IMR-90 (cell line): ENCODE measurements at regions not wholly inside any gene's neighbourhood (a gene's known extent, or its start where the extent isn't known, plus 50 kb on each side); places are given as distances from the start of the nearest gene placed in this dataset.

ENCODE experiments used
- ATAC-seq: fragments of 200-7000 bp; cut with Tn5 transposase; 2 replicates; pipeline ENCODE4 v1.9.1; 2020; ENCODE audit warnings: low read depth, mild to moderate bottlenecking, moderate library complexity
- BruUV-seq: library from RNA; stranded (reverse); fragments of 400-500 nt; replicated peaks from 2 replicates; lab custom pipeline; 2021; lab: Mats Ljungman, UMichigan
- CTCF ChIA-PET: fragments of 300-600 bp; formaldehyde crosslinking; extraction: SDS; loops from one replicate; lab custom pipeline; 2021; ENCODE audit warnings: antibody characterized with exemption; lab: Yijun Ruan, JAX
- POLR2A ChIA-PET: fragments of 300-600 bp; sonication (Branson Sonifier 250); formaldehyde crosslinking; loops from one replicate; lab custom pipeline; 2022; ENCODE audit warnings: antibody characterized with exemption; ENCODE audit not compliant: unreplicated experiment; lab: Charles Lee
- DNase-seq: peaks from one replicate; pipeline ENCODE4 v3.0.0; 2013
- H2AFZ ChIP-seq: replicated peaks from 2 replicates; pipeline ENCODE3; 2013; ENCODE audit warnings: low read length, mild to moderate bottlenecking; ENCODE audit not compliant: poor library complexity
- H2AK5ac ChIP-seq: 2 replicates; pipeline ENCODE4 v1.6.1; 2013; ENCODE audit warnings: low read depth, low read length, inconsistent platforms
- H2AK9ac ChIP-seq: replicated peaks from 2 replicates; pipeline ENCODE3; 2013; ENCODE audit warnings: mild to moderate bottlenecking, low read depth, low read length, moderate library complexity; ENCODE audit not compliant: poor library complexity
- H2BK120ac ChIP-seq: 2 replicates; pipeline ENCODE4 v1.6.1; 2013; ENCODE audit warnings: low read depth, low read length, inconsistent platforms
- H2BK15ac ChIP-seq: 3 replicates; pipeline ENCODE4 v1.6.1; 2013; ENCODE audit warnings: low read depth, low read length, inconsistent platforms
- H2BK20ac ChIP-seq: 2 replicates; pipeline ENCODE4 v1.6.1; 2013; ENCODE audit warnings: low read depth, mild to moderate bottlenecking, inconsistent platforms, low read length, moderate library complexity
- H2BK5ac ChIP-seq: 2 replicates; pipeline ENCODE4 v1.6.1; 2013; ENCODE audit warnings: mild to moderate bottlenecking, low read depth, low read length, inconsistent platforms; ENCODE audit not compliant: poor library complexity, severe bottlenecking
- H3K14ac ChIP-seq: replicated peaks from 2 replicates; pipeline ENCODE4 v1.6.1; 2013; ENCODE audit warnings: low read depth, low read length, inconsistent platforms
- H3K18ac ChIP-seq: 2 replicates; pipeline ENCODE4 v1.6.1; 2013; ENCODE audit warnings: low read depth, low read length, control low read depth
- H3K23ac ChIP-seq: 2 replicates; pipeline ENCODE4 v1.6.1; 2013; ENCODE audit warnings: low read depth, low read length, inconsistent platforms
- H3K27ac ChIP-seq: 2 replicates; pipeline ENCODE4 v1.5.1; 2013; ENCODE audit warnings: mild to moderate bottlenecking, control low read depth, low read length; ENCODE audit not compliant: insufficient read depth
- H3K27me3 ChIP-seq: 2 replicates; pipeline ENCODE4 v1.6.1; 2013; ENCODE audit warnings: low read length; ENCODE audit not compliant: control insufficient read depth, insufficient read depth
- H3K36me3 ChIP-seq: 2 replicates; pipeline ENCODE4 v1.6.1; 2013; ENCODE audit warnings: low read length, mixed read lengths; ENCODE audit not compliant: control insufficient read depth, insufficient read depth
- H3K4ac ChIP-seq: 2 replicates; pipeline ENCODE4 v1.6.1; 2013; ENCODE audit warnings: low read depth, low read length, inconsistent platforms
- H3K4me1 ChIP-seq: 2 replicates; pipeline ENCODE4 v1.6.1; 2013; ENCODE audit warnings: low read length, mixed read lengths; ENCODE audit not compliant: control insufficient read depth, insufficient read depth
- H3K4me2 ChIP-seq: 2 replicates; pipeline ENCODE4 v1.6.1; 2013; ENCODE audit warnings: low read depth, mild to moderate bottlenecking, control low read depth, low read length, moderate library complexity
- H3K4me3 ChIP-seq: 2 replicates; pipeline ENCODE4 v1.5.1; 2013; ENCODE audit warnings: low read depth, mild to moderate bottlenecking, control low read depth, low read length, moderate library complexity; ENCODE audit not compliant: insufficient read depth
- H3K56ac ChIP-seq: 2 replicates; pipeline ENCODE4 v1.6.1; 2013; ENCODE audit warnings: low read length, inconsistent platforms; ENCODE audit not compliant: insufficient read depth; ENCODE audit errors: extremely low read depth
- H3K79me1 ChIP-seq, 2 experiments: 2 replicates each; pipeline ENCODE4 v1.6.1; 2013; ENCODE audit warnings: low read length in 2 of 2, inconsistent platforms in 1 of 2, low read depth in 1 of 2
- H3K9ac ChIP-seq: 2 replicates; pipeline ENCODE4 v1.6.1; 2013; ENCODE audit warnings: low read depth, low read length, control low read depth
- H3K9me1 ChIP-seq: 2 replicates; pipeline ENCODE4 v1.6.1; 2013; ENCODE audit warnings: low read length, inconsistent platforms; ENCODE audit not compliant: insufficient read depth
- H3K9me3 ChIP-seq: 2 replicates; pipeline ENCODE4 v1.6.1; 2013; ENCODE audit warnings: low read length; ENCODE audit not compliant: control insufficient read depth, insufficient read depth
- H4K20me1 ChIP-seq: 2 replicates; pipeline ENCODE4 v1.6.1; 2013; ENCODE audit warnings: low read length, inconsistent platforms; ENCODE audit not compliant: insufficient read depth
- H4K5ac ChIP-seq: 2 replicates; pipeline ENCODE4 v1.6.1; 2013; ENCODE audit warnings: mild to moderate bottlenecking, low read depth, low read length, control low read depth
- H4K8ac ChIP-seq, 2 experiments: 2 replicates each; pipeline ENCODE4 v1.6.1; 2013; ENCODE audit warnings: low read depth in 2 of 2, low read length in 2 of 2, control low read depth in 1 of 2, inconsistent platforms in 1 of 2
- H4K91ac ChIP-seq: 2 replicates; pipeline ENCODE4 v1.6.1; 2013; ENCODE audit warnings: low read depth, low read length, inconsistent platforms; ENCODE audit not compliant: insufficient read depth
- CEBPB ChIP-seq: IDR thresholded peaks from 2 replicates; pipeline ENCODE4 v1.6.1; 2012; ENCODE audit warnings: low read depth, low read length, improper control_type of control experiment
- WGBS, 2 experiments: methylation state at CpG; one replicate each; pipeline versions ENCODE4 v1.1.5 to v1.1.7; 2013; ENCODE audit warnings: missing lambda C conversion rate in 2 of 2; ENCODE audit not compliant: insufficient read length in 1 of 2; ENCODE audit errors: extremely low coverage in 2 of 2; 5-methylcytosine and 5-hydroxymethylcytosine counted together
- dilution Hi-C: fragments of 300-500 bp; cut with HindIII; formaldehyde crosslinking; loops from one replicate; pipeline ENCODE4 v1.14.3; 2018; ENCODE audit warnings: low sequenced_read_pairs; ENCODE audit not compliant: unreplicated experiment
- in situ Hi-C: fragments of 300-500 bp; cut with MboI; formaldehyde crosslinking; loops from 3 replicates; pipeline ENCODE4 v1.14.3; 2019; ENCODE audit warnings: low sequenced_read_pairs, inconsistent platforms, mixed read lengths
- intact Hi-C: fragments of 100-400 bp; cut with micrococcal nuclease; formaldehyde crosslinking; loops from 2 replicates; pipeline ENCODE4 v1.10.0; 2022
- TF ChIP-seq, protein P1 (sequence below): conservative IDR thresholded peaks from 2 replicates; pipeline ENCODE4 v1.5.1; 2012; ENCODE audit warnings: mild to moderate bottlenecking, low read depth, low read length, improper control_type of control experiment

DNA sequence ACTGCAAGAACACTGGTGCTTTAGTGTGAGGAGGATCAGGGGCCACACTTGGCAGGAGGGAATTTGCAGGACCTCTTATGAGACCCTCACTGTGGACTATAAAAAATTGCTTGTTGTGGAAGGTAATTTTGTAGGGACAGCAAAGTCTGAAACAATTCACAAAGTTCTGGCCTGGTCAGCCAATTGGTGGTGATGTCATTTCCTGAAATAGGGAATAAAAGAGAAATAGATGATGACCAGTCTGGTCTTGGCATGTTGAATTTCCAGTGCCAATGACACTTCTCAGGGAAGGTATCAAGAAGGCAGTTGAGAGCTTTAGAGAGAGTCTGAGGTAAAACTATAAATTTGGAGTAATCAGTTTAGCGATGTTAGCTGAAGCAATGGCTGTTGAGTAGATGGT is 129.3 kb upstream of the LMNTD1 start:
- H3K18ac ChIP-seq, result no peak overlapping the region
- H3K9me3 ChIP-seq, result no peaks in the 10 kb centered on the region
- peak; percentile 23 for DNase-seq
- no peak overlapping the region for H3K4me3 ChIP-seq
- no peak overlapping the region for H2BK120ac ChIP-seq
- BruUV-seq, result no TSS peak
- in situ Hi-C loops (no loop called here), intact Hi-C loops (no loop called here), dilution Hi-C loops (no loop called here)
- H3K9ac ChIP-seq, result no peak overlapping the region
- H3K4ac ChIP-seq, result no peak overlapping the region
- no peaks in the 10 kb centered on the region for H3K27me3 ChIP-seq
- no peak overlapping the region for H3K14ac ChIP-seq
- no CpG with 5 or more reads among the region's 1 CpG for WGBS, 2 experiments
- no peak overlapping the region for H4K91ac ChIP-seq
- no peak overlapping the region for H4K8ac ChIP-seq
- H2AK5ac ChIP-seq, result no peak overlapping the region
- H3K4me1 ChIP-seq, result no peaks in the 10 kb centered on the region
- no peak for TF ChIP-seq CEBPB
- TF ChIP-seq, protein P1, sequence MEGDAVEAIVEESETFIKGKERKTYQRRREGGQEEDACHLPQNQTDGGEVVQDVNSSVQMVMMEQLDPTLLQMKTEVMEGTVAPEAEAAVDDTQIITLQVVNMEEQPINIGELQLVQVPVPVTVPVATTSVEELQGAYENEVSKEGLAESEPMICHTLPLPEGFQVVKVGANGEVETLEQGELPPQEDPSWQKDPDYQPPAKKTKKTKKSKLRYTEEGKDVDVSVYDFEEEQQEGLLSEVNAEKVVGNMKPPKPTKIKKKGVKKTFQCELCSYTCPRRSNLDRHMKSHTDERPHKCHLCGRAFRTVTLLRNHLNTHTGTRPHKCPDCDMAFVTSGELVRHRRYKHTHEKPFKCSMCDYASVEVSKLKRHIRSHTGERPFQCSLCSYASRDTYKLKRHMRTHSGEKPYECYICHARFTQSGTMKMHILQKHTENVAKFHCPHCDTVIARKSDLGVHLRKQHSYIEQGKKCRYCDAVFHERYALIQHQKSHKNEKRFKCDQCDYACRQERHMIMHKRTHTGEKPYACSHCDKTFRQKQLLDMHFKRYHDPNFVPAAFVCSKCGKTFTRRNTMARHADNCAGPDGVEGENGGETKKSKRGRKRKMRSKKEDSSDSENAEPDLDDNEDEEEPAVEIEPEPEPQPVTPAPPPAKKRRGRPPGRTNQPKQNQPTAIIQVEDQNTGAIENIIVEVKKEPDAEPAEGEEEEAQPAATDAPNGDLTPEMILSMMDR, result no peak
- no peaks in the 10 kb centered on the region for H3K9me1 ChIP-seq
- H3K23ac ChIP-seq, result no peak overlapping the region
- H2BK5ac ChIP-seq, result no peak overlapping the region
- H3K27ac ChIP-seq, result no peak overlapping the region
- H3K36me3 ChIP-seq, result no peaks in the 10 kb centered on the region
- no peak overlapping the region for H2AK9ac ChIP-seq
- H2BK15ac ChIP-seq, result no peak overlapping the region
- no peak overlapping the region for H3K56ac ChIP-seq
- no peak overlapping the region for H2AFZ ChIP-seq
- ChIA-PET CTCF (no interaction called here), POLR2A (no interaction called here)
- no peak overlapping the region for H2BK20ac ChIP-seq
- ATAC-seq, result no peak
- H4K5ac ChIP-seq, result no peak overlapping the region; the same call in 1 of the 2 replicates
- H4K20me1 ChIP-seq, result no peaks in the 10 kb centered on the region
- H3K79me1 ChIP-seq, result no peaks in the 10 kb centered on the region
- H3K4me2 ChIP-seq, result no peak overlapping the region
